ENCODE measurements at regions not wholly inside any gene's neighbourhood (a gene's known extent, or its start where the extent isn't known, plus 50 kb on each side); places are given as distances from the start of the nearest gene placed in this dataset.
"Not testable (repeated sequence)": the region's sequence is repeated elsewhere in the genome, so short reads cannot be mapped to it uniquely, and the experiment has no call there.

DNA sequence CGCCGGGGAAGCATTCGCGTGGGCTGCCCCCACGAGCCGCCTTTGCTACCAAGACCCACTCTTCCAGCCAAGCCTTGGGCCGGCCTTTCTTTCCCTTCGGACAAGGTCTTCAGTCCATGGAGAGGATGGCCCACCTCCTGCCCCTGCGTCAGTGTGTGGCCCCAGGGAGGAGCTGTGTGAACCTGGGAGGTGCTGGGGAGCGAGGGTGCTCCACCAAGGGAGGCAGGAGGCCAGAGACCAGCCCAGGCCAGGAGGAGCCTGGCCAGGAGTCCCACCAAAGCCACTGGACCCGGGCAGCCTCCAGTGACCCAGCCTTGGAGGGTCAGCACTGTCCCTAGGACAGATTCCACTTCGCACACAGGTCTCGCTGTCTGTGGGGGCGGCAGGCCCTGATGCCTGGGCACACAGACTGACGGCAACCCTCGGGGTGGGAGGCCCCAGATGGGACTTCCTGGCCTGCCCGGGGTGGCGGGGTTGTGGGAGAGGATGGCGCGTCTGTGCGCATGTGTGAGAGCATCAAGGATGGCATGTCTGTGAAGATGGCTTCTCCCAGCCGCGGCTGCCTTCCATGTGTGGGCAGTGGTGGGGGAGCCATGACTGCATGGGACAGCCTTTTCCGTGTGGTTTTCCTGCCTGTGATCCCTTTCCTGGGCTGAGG, 113.3 kb upstream of the LPCAT1 start:
- TF ChIP-seq CTCF (IDR thresholded peaks at IDR 0.05; ENCODE audit: insufficient read depth, low read length, poor library complexity, severe bottlenecking) (no peak), EZH2phosphoT487 (conservative IDR thresholded peaks at IDR 0.05; ENCODE audit: low read length) (no peak)
- no peaks in the 10 kb centered on the region for H3K27me3 ChIP-seq (ENCODE audit: low read length)
- no peak overlapping the region for H2AFZ ChIP-seq (ENCODE audit: low read depth, low read length, severe bottlenecking)
- H3K9me2 ChIP-seq (replicated peaks; ENCODE audit: insufficient read depth, low read length), result no peaks in the 10 kb centered on the region
- no peaks in the 10 kb centered on the region for H3K36me3 ChIP-seq (ENCODE audit: low read length)
- no peaks in the 10 kb centered on the region for H3K79me2 ChIP-seq (ENCODE audit: insufficient read depth, low read length)
- H3K9me3 ChIP-seq (ENCODE audit: insufficient read depth, low read length), result no peaks in the 10 kb centered on the region
- no peaks in the 10 kb centered on the region for H4K20me1 ChIP-seq (ENCODE audit: low read depth, low read length)
- H3K27ac ChIP-seq (ENCODE audit: low read depth, low read length), result no peak overlapping the region
- H3K4me3 ChIP-seq (ENCODE audit: insufficient read depth, low read length, poor library complexity, severe bottlenecking), result no peak overlapping the region
- no peaks in the 10 kb centered on the region for H3F3A ChIP-seq (ENCODE audit: insufficient read depth)
- no peak overlapping the region for H3K9ac ChIP-seq (ENCODE audit: low read length)
- H3K4me2 ChIP-seq (ENCODE audit: low read depth, low read length, poor library complexity, severe bottlenecking), result no peak overlapping the region

DNA sequence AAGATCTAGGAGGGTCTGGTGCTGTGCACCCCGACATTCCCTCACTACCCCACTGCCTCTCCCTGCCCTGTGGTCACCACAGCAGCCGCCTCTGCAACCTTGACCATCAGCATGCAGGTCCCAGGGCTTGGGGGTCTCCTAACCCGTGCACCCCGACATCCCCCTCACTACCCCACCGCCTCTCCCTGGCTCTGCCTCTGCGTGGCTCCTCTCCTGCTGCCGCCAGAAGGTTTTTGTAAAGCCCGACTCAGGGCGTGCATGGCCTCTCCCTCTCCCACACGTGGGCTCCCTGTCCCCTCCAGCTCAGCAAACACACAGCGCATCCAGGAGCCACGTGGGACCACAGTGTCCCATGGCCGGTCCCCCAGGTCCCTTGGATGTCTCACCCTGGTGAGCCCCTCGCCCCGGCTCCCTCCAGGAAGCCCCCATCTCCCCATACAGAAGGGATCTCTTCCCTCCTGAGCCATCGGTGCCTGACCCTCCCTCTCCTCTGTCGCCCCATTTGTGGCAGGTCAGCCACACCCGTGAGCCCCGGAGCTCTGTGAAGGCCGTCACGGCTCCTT, 112.5 kb upstream of the LPCAT1 start:
- H3K9ac ChIP-seq (ENCODE audit: low read length); H3K9me3 ChIP-seq (ENCODE audit: insufficient read depth, low read length); H3K27me3 ChIP-seq (ENCODE audit: low read length); H2AFZ ChIP-seq (ENCODE audit: low read depth, low read length, severe bottlenecking); H3K4me3 ChIP-seq (ENCODE audit: insufficient read depth, low read length, poor library complexity, severe bottlenecking); H3K79me2 ChIP-seq (ENCODE audit: insufficient read depth, low read length); H3F3A ChIP-seq (ENCODE audit: insufficient read depth); H3K27ac ChIP-seq (ENCODE audit: low read depth, low read length); H3K36me3 ChIP-seq (ENCODE audit: low read length); H3K4me2 ChIP-seq (ENCODE audit: low read depth, low read length, poor library complexity, severe bottlenecking); H3K9me2 ChIP-seq (replicated peaks; ENCODE audit: insufficient read depth, low read length); H4K20me1 ChIP-seq (ENCODE audit: low read depth, low read length): not testable (repeated sequence)

DNA sequence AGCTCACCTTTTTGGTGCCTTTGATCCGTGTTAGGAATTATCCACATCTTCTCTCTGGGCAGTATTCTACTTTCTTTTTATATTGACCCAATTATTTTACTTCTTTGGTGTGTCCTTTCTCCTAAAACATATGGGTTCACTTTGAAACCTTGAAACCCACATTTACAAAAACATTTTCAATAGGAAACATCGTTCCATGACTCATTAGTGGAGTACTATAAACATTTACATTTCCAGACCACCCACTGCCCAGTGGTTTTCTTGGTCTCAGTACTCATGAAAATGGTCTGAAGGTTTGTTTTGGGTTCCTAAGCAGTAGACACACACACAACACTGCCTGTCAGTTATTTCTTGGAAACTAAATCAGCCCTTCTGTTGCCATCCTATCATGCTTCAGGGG, 111.7 kb upstream of the LPCAT1 start:
- not testable (repeated sequence) for H3K27ac ChIP-seq (ENCODE audit: low read depth, low read length); H3F3A ChIP-seq (ENCODE audit: insufficient read depth); H3K9ac ChIP-seq (ENCODE audit: low read length); H3K79me2 ChIP-seq (ENCODE audit: insufficient read depth, low read length); H2AFZ ChIP-seq (ENCODE audit: low read depth, low read length, severe bottlenecking); H3K4me3 ChIP-seq (ENCODE audit: insufficient read depth, low read length, poor library complexity, severe bottlenecking); H3K27me3 ChIP-seq (ENCODE audit: low read length); H4K20me1 ChIP-seq (ENCODE audit: low read depth, low read length); H3K4me2 ChIP-seq (ENCODE audit: low read depth, low read length, poor library complexity, severe bottlenecking); H3K9me3 ChIP-seq (ENCODE audit: insufficient read depth, low read length); H3K9me2 ChIP-seq (replicated peaks; ENCODE audit: insufficient read depth, low read length); H3K36me3 ChIP-seq (ENCODE audit: low read length)

DNA sequence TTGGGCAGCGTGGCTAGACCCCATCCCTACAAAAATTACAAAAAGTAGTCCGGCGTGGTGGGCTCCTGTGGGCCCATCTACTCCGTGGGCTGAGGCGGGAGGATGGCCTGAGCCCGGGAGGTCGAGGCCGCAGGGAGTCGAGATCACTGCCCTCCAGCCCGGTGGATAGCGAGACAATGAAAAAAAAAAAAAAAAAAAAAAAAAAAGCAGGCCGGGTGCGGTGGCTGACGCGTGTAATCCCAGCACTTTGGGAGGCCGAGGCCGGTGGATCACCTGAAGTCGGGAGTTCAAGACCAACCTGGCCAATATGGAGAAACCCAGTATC, 110.5 kb upstream of the LPCAT1 start:
- Histone ChIP-seq H3K9me2 (replicated peaks; ENCODE audit: insufficient read depth, low read length) (no peaks in the 10 kb centered on the region), H3F3A (ENCODE audit: insufficient read depth) (no peaks in the 10 kb centered on the region), H3K79me2 (ENCODE audit: insufficient read depth, low read length) (no peaks in the 10 kb centered on the region), H3K4me3 (ENCODE audit: insufficient read depth, low read length, poor library complexity, severe bottlenecking) (peak overlapping the region; percentile 67), H3K27me3 (ENCODE audit: low read length) (no peaks in the 10 kb centered on the region), H2AFZ (ENCODE audit: low read depth, low read length, severe bottlenecking) (peak overlapping the region; percentile 99), H3K9ac (ENCODE audit: low read length) (peak overlapping the region; percentile 80), H3K4me2 (ENCODE audit: low read depth, low read length, poor library complexity, severe bottlenecking) (peak overlapping the region; percentile 85), H3K27ac (ENCODE audit: low read depth, low read length) (0 out of 2 replicates have a peak overlapping the region, but pooled peaks have one; percentile 53), H3K9me3 (ENCODE audit: insufficient read depth, low read length) (no peaks in the 10 kb centered on the region), H3K36me3 (ENCODE audit: low read length) (no peaks in the 10 kb centered on the region), H4K20me1 (ENCODE audit: low read depth, low read length) (no peaks in the 10 kb centered on the region)
- TF ChIP-seq EZH2phosphoT487 (conservative IDR thresholded peaks at IDR 0.05; ENCODE audit: low read length), result no peak
- no peak for TF ChIP-seq CTCF (IDR thresholded peaks at IDR 0.05; ENCODE audit: insufficient read depth, low read length, poor library complexity, severe bottlenecking)
